ENCODE measurements at regions not wholly inside any gene's neighbourhood (a gene's known extent, or its start where the extent isn't known, plus 50 kb on each side); places are given as distances from the start of the nearest gene placed in this dataset.
"Not testable (repeated sequence)": the region's sequence is repeated elsewhere in the genome, so short reads cannot be mapped to it uniquely, and the experiment has no call there.

DNA sequence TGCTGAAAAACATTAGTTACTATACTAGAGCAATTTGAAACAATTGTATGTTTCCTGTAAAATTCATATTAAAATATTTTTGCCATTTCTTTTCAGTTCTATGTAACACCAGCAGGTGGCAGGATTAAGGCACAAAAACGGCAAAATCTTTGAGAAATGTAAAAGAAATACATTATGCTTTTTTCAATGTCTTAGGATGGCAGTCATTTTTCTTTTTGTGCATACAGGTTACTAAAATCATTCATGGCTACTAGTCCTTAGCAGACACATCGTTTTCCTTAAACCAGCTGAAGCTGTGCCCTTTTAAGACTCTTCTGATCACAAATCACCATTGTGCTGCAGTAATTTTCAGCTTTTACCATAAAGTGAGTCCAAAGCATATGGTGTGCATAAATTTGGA lies 800.7 kb upstream of the SLITRK5 start:
- no peaks in the 10 kb centered on the region for H3K4me1 Mint-ChIP-seq
- H3K4me3 Mint-ChIP-seq, result no peak overlapping the region
- peaks cover 3% of the 10 kb centered on the region for H3K9me3 Mint-ChIP-seq
- H3K27ac Mint-ChIP-seq, result no peak overlapping the region
- H3K36me3 Mint-ChIP-seq, result no peaks in the 10 kb centered on the region
- no peak for ATAC-seq
- DNase-seq (ENCODE audit: low spot score in 2 of 2), result no peak

- H3K36me3 Mint-ChIP-seq, result no peaks in the 10 kb centered on the region
- DNase-seq (ENCODE audit: low spot score in 2 of 2) (no peak), ATAC-seq (no peak)
- H3K9me3 Mint-ChIP-seq, result peaks cover 2% of the 10 kb centered on the region
- H3K4me3 Mint-ChIP-seq, result no peak overlapping the region
- H3K4me1 Mint-ChIP-seq, result no peaks in the 10 kb centered on the region
- H3K27ac Mint-ChIP-seq, result no peak overlapping the region
Observed at GRCh38 chr13:86877441-86877840, 793.7 kb upstream of the SLITRK5 start.

GRCh38 chr13:86878781-86879180 lies 792.4 kb upstream of the SLITRK5 start:
- DNase-seq (ENCODE audit: low spot score in 2 of 2) (no peak), ATAC-seq (no peak)
- Mint-ChIP-seq H3K4me3 (no peak overlapping the region), H3K27ac (no peak overlapping the region), H3K36me3 (no peaks in the 10 kb centered on the region), H3K4me1 (no peaks in the 10 kb centered on the region), H3K9me3 (peaks cover 5% of the 10 kb centered on the region)

GRCh38 chr13:86881390-86881789 lies 789.8 kb upstream of the SLITRK5 start:
- Mint-ChIP-seq H3K4me1 (no peaks in the 10 kb centered on the region), H3K27ac (no peak overlapping the region), H3K9me3 (peaks cover 10% of the 10 kb centered on the region), H3K36me3 (no peaks in the 10 kb centered on the region), H3K4me3 (no peak overlapping the region)
- DNase-seq (ENCODE audit: low spot score in 2 of 2), result no peak
- no peak for ATAC-seq

- DNase-seq (ENCODE audit: low spot score in 2 of 2) (no peak), ATAC-seq (no peak)
- Mint-ChIP-seq H3K9me3 (peaks cover 10% of the 10 kb centered on the region), H3K36me3 (no peaks in the 10 kb centered on the region), H3K4me3 (no peak overlapping the region), H3K4me1 (no peaks in the 10 kb centered on the region), H3K27ac (no peak overlapping the region)
Observed at GRCh38 chr13:86882107-86882506, 789.1 kb upstream of the SLITRK5 start.

DNA sequence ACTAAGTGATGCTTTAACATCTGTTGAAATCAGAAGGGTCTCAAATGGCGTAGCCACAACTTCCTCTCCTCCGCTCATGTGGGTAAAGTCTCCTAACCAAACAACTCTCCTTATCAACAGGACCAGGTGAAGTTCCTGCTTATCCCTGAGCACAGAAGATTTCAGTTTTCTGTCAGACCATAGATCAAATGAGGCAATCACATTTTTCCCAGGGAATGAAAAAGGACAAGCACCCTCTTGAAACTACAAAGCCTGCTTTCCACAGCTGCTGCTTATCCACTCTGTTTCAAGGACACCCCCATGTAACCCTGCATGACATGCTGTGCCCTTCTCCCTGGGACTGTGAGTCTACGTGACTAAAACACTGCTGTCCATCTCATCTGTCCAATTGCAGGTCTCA lies 788.3 kb upstream of the SLITRK5 start:
- Mint-ChIP-seq H3K9me3 (peaks cover 10% of the 10 kb centered on the region), H3K27ac (no peak overlapping the region), H3K4me3 (no peak overlapping the region), H3K4me1 (no peaks in the 10 kb centered on the region), H3K36me3 (no peaks in the 10 kb centered on the region)
- DNase-seq (ENCODE audit: low spot score in 2 of 2) (no peak), ATAC-seq (no peak)

DNA sequence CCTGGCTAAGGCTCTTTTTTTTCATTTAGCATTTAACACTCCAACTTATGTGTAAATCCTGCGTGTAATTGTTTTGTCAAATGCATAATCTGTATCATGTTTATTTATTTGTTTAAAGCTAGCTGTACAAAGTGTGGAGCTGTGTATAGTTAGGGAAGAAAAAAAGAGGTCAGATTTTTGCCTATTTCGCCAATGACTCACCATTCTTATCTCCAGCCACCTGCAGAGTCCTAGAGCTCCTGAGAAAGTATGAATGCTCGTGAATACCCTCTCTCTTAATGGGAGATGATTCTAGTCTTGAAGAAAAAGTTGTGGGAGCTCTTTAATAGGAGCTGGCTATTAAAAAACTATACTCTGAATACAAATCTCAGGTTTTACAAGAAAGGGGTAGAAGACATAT lies 778.8 kb upstream of the SLITRK5 start:
- H3K4me3 Mint-ChIP-seq, result no peak overlapping the region
- no peaks in the 10 kb centered on the region for H3K4me1 Mint-ChIP-seq
- peaks cover 12% of the 10 kb centered on the region for H3K9me3 Mint-ChIP-seq
- DNase-seq (ENCODE audit: low spot score in 2 of 2), result no peak
- H3K36me3 Mint-ChIP-seq, result no peaks in the 10 kb centered on the region
- no peak for ATAC-seq
- H3K27ac Mint-ChIP-seq, result no peak overlapping the region

GRCh38 chr13:86900906-86901305 lies 770.3 kb upstream of the SLITRK5 start:
- ATAC-seq (no peak), DNase-seq (ENCODE audit: low spot score in 2 of 2) (no peak)
- no peaks in the 10 kb centered on the region for H3K4me1 Mint-ChIP-seq
- H3K9me3 Mint-ChIP-seq, result peaks cover 10% of the 10 kb centered on the region
- H3K27ac Mint-ChIP-seq, result no peak overlapping the region
- H3K36me3 Mint-ChIP-seq, result no peaks in the 10 kb centered on the region
- H3K4me3 Mint-ChIP-seq, result no peak overlapping the region

- H3K4me1 Mint-ChIP-seq, result peaks cover 5% of the 10 kb centered on the region
- ATAC-seq, result no peak
- no peaks in the 10 kb centered on the region for H3K36me3 Mint-ChIP-seq
- no peak for DNase-seq (ENCODE audit: low spot score in 2 of 2)
- H3K9me3 Mint-ChIP-seq, result peaks cover 11% of the 10 kb centered on the region
- no peak overlapping the region for H3K4me3 Mint-ChIP-seq
- H3K27ac Mint-ChIP-seq, result no peak overlapping the region
Observed at GRCh38 chr13:86906127-86906874, 764.9 kb upstream of the SLITRK5 start.

DNA sequence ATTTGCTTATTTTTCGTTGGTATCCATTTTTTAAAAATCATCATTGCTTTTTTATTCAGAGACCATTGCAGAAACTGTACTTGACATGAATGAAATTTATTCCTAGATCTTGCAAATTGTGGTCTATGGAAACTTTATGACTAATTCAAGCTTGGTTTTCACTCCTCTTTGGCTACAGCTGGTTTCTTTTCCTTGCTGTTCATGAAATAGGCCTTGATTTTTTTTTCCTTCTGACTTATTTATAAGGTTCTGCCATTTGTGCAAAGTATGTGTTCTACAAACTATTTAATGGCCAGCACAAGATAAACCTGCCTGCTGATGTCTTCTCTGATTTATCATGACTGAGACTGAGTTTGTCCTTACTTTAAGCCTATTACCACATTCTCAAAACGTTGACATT lies 764.0 kb upstream of the SLITRK5 start:
- Mint-ChIP-seq H3K27ac (no peak overlapping the region), H3K4me3 (no peak overlapping the region)

DNA sequence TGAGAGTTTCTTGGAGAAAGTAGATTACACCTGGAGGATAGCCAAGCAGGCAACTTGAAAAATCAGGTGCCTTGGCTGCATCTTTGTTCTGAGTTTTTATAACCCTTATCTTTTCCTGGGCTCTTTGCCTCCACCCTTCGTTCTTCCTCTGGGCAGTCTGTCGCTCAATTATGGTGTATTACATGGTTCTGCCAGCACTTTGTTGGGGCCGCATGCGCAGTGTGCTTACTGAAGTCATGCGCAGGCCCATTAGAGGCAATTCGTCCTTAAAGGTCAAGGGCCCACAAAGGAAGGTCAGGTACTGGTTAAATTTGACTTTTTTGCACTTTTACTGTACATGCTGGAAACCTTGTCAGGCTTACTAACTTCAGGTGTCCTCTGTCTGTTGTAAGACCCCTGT lies 761.9 kb upstream of the SLITRK5 start:
- Mint-ChIP-seq H3K4me3 (no peak overlapping the region), H3K27ac (no peak overlapping the region), H3K4me1 (peaks cover 5% of the 10 kb centered on the region), H3K9me3 (peaks cover 13% of the 10 kb centered on the region), H3K36me3 (no peaks in the 10 kb centered on the region)
- no peak for DNase-seq (ENCODE audit: low spot score in 2 of 2)
- no peak for ATAC-seq

More for the DNA sequence above, 764.0 kb upstream of the SLITRK5 start:
- ATAC-seq (no peak), DNase-seq (ENCODE audit: low spot score in 2 of 2) (no peak)
- Mint-ChIP-seq H3K36me3 (no peaks in the 10 kb centered on the region), H3K9me3 (peaks cover 11% of the 10 kb centered on the region), H3K4me1 (peaks cover 5% of the 10 kb centered on the region)

GRCh38 chr13:86914757-86915156 lies 756.4 kb upstream of the SLITRK5 start:
- Mint-ChIP-seq H3K9me3 (peaks cover 17% of the 10 kb centered on the region), H3K27ac (no peak overlapping the region), H3K36me3 (no peaks in the 10 kb centered on the region), H3K4me1 (peaks cover 4% of the 10 kb centered on the region), H3K4me3 (no peak overlapping the region)
- ATAC-seq, result no peak
- no peak for DNase-seq (ENCODE audit: low spot score in 2 of 2)

DNA sequence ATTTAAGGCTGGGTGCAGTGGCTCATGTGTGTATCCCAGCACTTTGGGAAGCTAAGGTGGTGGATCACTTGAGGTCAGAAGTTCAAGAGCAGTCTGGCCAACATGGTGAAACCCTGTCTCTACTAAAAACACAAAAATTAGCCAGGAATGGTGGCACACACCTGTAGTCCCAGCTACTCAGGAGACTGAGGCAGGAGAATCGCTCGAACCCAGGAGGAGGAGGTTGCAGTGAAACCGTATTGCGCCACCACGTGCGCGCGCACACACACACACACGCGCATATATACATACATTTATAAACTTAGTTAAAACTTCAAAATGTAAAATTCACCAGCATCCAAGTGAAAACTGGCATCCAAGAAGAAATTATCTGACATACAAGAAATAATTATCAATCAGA lies 753.7 kb upstream of the SLITRK5 start:
- not testable (repeated sequence) for H3K27ac Mint-ChIP-seq; DNase-seq (ENCODE audit: low spot score in 2 of 2); ATAC-seq; H3K4me1 Mint-ChIP-seq; H3K36me3 Mint-ChIP-seq; H3K4me3 Mint-ChIP-seq
- peaks cover 15% of the 10 kb centered on the region for H3K9me3 Mint-ChIP-seq

DNA sequence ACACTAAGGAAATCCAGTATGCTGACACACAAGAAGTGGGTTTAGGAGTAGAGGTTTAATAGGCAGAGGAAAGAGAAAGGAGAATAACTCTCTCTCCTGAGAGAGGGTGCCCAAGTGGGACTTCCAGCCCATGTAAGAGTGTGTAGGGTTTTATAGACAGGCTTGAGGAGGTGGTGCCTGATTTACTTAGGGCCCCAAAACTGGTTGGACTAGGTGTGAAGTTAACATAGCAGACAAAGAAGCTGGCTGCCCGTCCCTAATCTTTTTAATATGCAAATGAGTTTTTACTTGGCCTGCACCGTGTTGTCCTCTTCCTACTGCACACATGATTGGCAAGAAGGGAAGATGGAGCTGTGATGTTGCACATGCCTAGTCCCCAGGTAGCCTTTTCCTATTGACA lies 752.5 kb upstream of the SLITRK5 start:
- Mint-ChIP-seq H3K36me3 (no peaks in the 10 kb centered on the region), H3K27ac (no peak overlapping the region), H3K9me3 (peaks cover 9% of the 10 kb centered on the region), H3K4me1 (no peaks in the 10 kb centered on the region), H3K4me3 (no peak overlapping the region)
- ATAC-seq, result no peak
- DNase-seq (ENCODE audit: low spot score in 2 of 2), result no peak

- Mint-ChIP-seq H3K27ac (no peak overlapping the region), H3K9me3 (peaks cover 11% of the 10 kb centered on the region)
Observed at GRCh38 chr13:86920961-86921360, 750.2 kb upstream of the SLITRK5 start.

GRCh38 chr13:86922936-86923335 lies 748.2 kb upstream of the SLITRK5 start:
- no peak for ATAC-seq
- Mint-ChIP-seq H3K27ac (no peak overlapping the region), H3K4me3 (no peak overlapping the region), H3K36me3 (no peaks in the 10 kb centered on the region), H3K4me1 (no peaks in the 10 kb centered on the region), H3K9me3 (peaks cover 3% of the 10 kb centered on the region)
- no peak for DNase-seq (ENCODE audit: low spot score in 2 of 2)

More at GRCh38 chr13:86920961-86921360, 750.2 kb upstream of the SLITRK5 start:
- no peaks in the 10 kb centered on the region for H3K4me1 Mint-ChIP-seq
- ATAC-seq (no peak), DNase-seq (ENCODE audit: low spot score in 2 of 2) (no peak)
- no peak overlapping the region for H3K4me3 Mint-ChIP-seq
- H3K36me3 Mint-ChIP-seq, result no peaks in the 10 kb centered on the region
